Trophoblast cell (in vitro differentiated cells and primary cell): ENCODE measurements at regions not wholly inside any gene's neighbourhood (a gene's known extent, or its start where the extent isn't known, plus 50 kb on each side); places are given as distances from the start of the nearest gene placed in this dataset.
A peak's percentile ranks its signal among the peaks of the same experiment; 100 is the strongest.

Source experiments
- DNase-seq, 2 donors: peaks; one replicate each; pipeline ENCODE4 v3.0.0-alpha.2; 2016
- H2AFZ ChIP-seq: 2 replicates; pipeline ENCODE4 v1.6.1; 2013; ENCODE audit warnings: low read length, moderate library complexity, mild to moderate bottlenecking; ENCODE audit not compliant: insufficient read depth, poor library complexity
- H2AK5ac ChIP-seq: 2 replicates; pipeline ENCODE4 v1.6.1; 2013; ENCODE audit warnings: mild to moderate bottlenecking, low read length
- H2BK120ac ChIP-seq: 2 replicates; pipeline ENCODE4 v1.6.1; 2013; ENCODE audit warnings: low read length, mild to moderate bottlenecking, moderate library complexity; ENCODE audit not compliant: insufficient read depth, poor library complexity
- H2BK12ac ChIP-seq: 2 replicates; pipeline ENCODE4 v1.6.1; 2013; ENCODE audit warnings: mild to moderate bottlenecking, low read length, moderate library complexity
- H2BK5ac ChIP-seq: 2 replicates; pipeline ENCODE4 v1.6.1; 2013; ENCODE audit warnings: low read length, low read depth, moderate library complexity, mild to moderate bottlenecking; ENCODE audit not compliant: poor library complexity
- H3K14ac ChIP-seq: 2 replicates; pipeline ENCODE4 v1.6.1; 2013; ENCODE audit warnings: mild to moderate bottlenecking, low read length
- H3K18ac ChIP-seq: 2 replicates; pipeline ENCODE4 v1.6.1; 2013; ENCODE audit warnings: mild to moderate bottlenecking, low read length
- H3K23ac ChIP-seq: 2 replicates; pipeline ENCODE4 v1.6.1; 2013; ENCODE audit warnings: low read length
- H3K27ac ChIP-seq: 2 replicates; pipeline ENCODE4 v1.5.1; 2013; ENCODE audit warnings: low read depth, mild to moderate bottlenecking, inconsistent platforms, low read length, moderate library complexity
- H3K27me3 ChIP-seq: 2 replicates; pipeline ENCODE4 v1.6.1; 2013; ENCODE audit warnings: inconsistent platforms, mild to moderate bottlenecking, low read length, moderate library complexity; ENCODE audit not compliant: insufficient read depth
- H3K36me3 ChIP-seq, 2 experiments: 1 replicate in 1 of 2; 2 replicates in 1 of 2; pipeline ENCODE4 v1.6.1; 2013; ENCODE audit warnings: low read length in 2 of 2, mild to moderate bottlenecking in 2 of 2, moderate library complexity in 1 of 2; ENCODE audit not compliant: insufficient read depth in 2 of 2, control insufficient read depth in 1 of 2
- H3K4ac ChIP-seq: 2 replicates; pipeline ENCODE4 v1.6.1; 2013; ENCODE audit warnings: low read depth, mild to moderate bottlenecking, low read length, moderate library complexity
- H3K4me1 ChIP-seq, 2 experiments: 1 replicate in 1 of 2; 2 replicates in 1 of 2; pipeline ENCODE4 v1.6.1; 2013; ENCODE audit warnings: low read length in 2 of 2, mild to moderate bottlenecking in 2 of 2, moderate library complexity in 1 of 2; ENCODE audit not compliant: insufficient read depth in 2 of 2, control insufficient read depth in 1 of 2
- H3K4me2 ChIP-seq: 2 replicates; pipeline ENCODE4 v1.6.1; 2013; ENCODE audit warnings: inconsistent platforms, mild to moderate bottlenecking, low read length, moderate library complexity
- H3K4me3 ChIP-seq: 2 replicates; pipeline ENCODE4 v1.5.1; 2013; ENCODE audit warnings: mild to moderate bottlenecking, low read depth, low read length, inconsistent platforms
- H3K79me1 ChIP-seq: one replicate; pipeline ENCODE4 v1.6.1; 2013; ENCODE audit warnings: low read length
- H3K79me2 ChIP-seq: 2 replicates; pipeline ENCODE4 v1.6.1; 2013; ENCODE audit warnings: low read length, mild to moderate bottlenecking; ENCODE audit not compliant: control insufficient read depth, insufficient read depth, poor library complexity
- H3K9ac ChIP-seq: 2 replicates; pipeline ENCODE4 v1.6.1; 2013; ENCODE audit warnings: mild to moderate bottlenecking, low read length
- H3K9me3 ChIP-seq: 2 replicates; pipeline ENCODE4 v1.6.1; 2013; ENCODE audit warnings: low read depth, mild to moderate bottlenecking, control low read depth, inconsistent platforms, low read length; ENCODE audit not compliant: insufficient read depth
- H4K12ac ChIP-seq: 2 replicates; pipeline ENCODE4 v1.6.1; 2013; ENCODE audit warnings: low read depth, mild to moderate bottlenecking, low read length, moderate library complexity
- H4K8ac ChIP-seq: 2 replicates; pipeline ENCODE4 v1.6.1; 2013; ENCODE audit warnings: low read depth, mild to moderate bottlenecking, low read length, moderate library complexity
- H4K91ac ChIP-seq: one replicate; pipeline ENCODE4 v1.6.1; 2013; ENCODE audit warnings: low read depth, mild to moderate bottlenecking, low read length, moderate library complexity
- WGBS: extraction: QIAGEN DNeasy Blood & Tissue Kit; methylation state at CpG from one replicate; pipeline ENCODE4 v1.1.7; 2013; ENCODE audit warnings: missing lambda C conversion rate; ENCODE audit not compliant: insufficient read length, insufficient coverage; ENCODE audit errors: extremely low coverage; 5-methylcytosine and 5-hydroxymethylcytosine counted together

- no peaks in the 10 kb centered on the region for H3K79me2 ChIP-seq
- no peak overlapping the region for H2AFZ ChIP-seq
- no peak overlapping the region for H4K8ac ChIP-seq
- H2BK5ac ChIP-seq = no peak overlapping the region
- H3K79me1 ChIP-seq = no peaks in the 10 kb centered on the region
- no peak overlapping the region for H3K9ac ChIP-seq
- H3K27me3 ChIP-seq = no peaks in the 10 kb centered on the region
- no peak overlapping the region for H3K4ac ChIP-seq
- no peak overlapping the region for H3K4me3 ChIP-seq
- no peak overlapping the region for H3K18ac ChIP-seq
- H4K91ac ChIP-seq = no peak overlapping the region
- no peak overlapping the region for H3K27ac ChIP-seq
- no peak overlapping the region for H3K23ac ChIP-seq
- H3K36me3 ChIP-seq = no peaks in the 10 kb centered on the region
- no CpG with 5 or more reads among the region's 2 CpGs for WGBS
- DNase-seq = no peak
- no peak overlapping the region for H2BK120ac ChIP-seq
- H3K14ac ChIP-seq = no peak overlapping the region
- H2BK12ac ChIP-seq = no peak overlapping the region
- H3K9me3 ChIP-seq = no peaks in the 10 kb centered on the region
- no peak overlapping the region for H3K4me2 ChIP-seq
- no peak overlapping the region for H4K12ac ChIP-seq
- H2AK5ac ChIP-seq = no peak overlapping the region
- H3K4me1 ChIP-seq = peaks cover 0 to 2% of the 10 kb centered on the region in 2 experiments
Observed at GRCh38 chrX:150007356-150007755, 69.1 kb upstream of the EOLA2 start.

GRCh38 chrX:150012647-150013381, 74.5 kb upstream of the EOLA2 start:
- Histone ChIP-seq H3K9ac (no peak overlapping the region), H3K27me3 (no peaks in the 10 kb centered on the region), H3K23ac (no peak overlapping the region), H4K91ac (no peak overlapping the region), H4K8ac (no peak overlapping the region), H3K36me3 (no peaks in the 10 kb centered on the region), H2AK5ac (no peak overlapping the region), H3K18ac (no peak overlapping the region), H2BK5ac (no peak overlapping the region), H3K79me2 (no peaks in the 10 kb centered on the region), H3K14ac (no peak overlapping the region), H2BK120ac (no peak overlapping the region), H3K4me2 (no peak overlapping the region), H3K4me1 (no peaks in the 10 kb centered on the region), H2BK12ac (no peak overlapping the region), H3K4ac (no peak overlapping the region), H3K4me3 (no peak overlapping the region), H2AFZ (no peak overlapping the region), H3K79me1 (no peaks in the 10 kb centered on the region), H3K9me3 (no peaks in the 10 kb centered on the region), H3K27ac (no peak overlapping the region), H4K12ac (no peak overlapping the region)
- DNase-seq = peak in 1 of 2 donors; percentile 15
- WGBS = no CpG with 5 or more reads among the region's 3 CpGs

- Histone ChIP-seq H3K4me2 (no peak overlapping the region), H2AFZ (no peak overlapping the region), H2BK5ac (no peak overlapping the region), H4K8ac (no peak overlapping the region), H3K18ac (no peak overlapping the region), H3K9me3 (no peaks in the 10 kb centered on the region), H4K12ac (no peak overlapping the region), H3K4me3 (no peak overlapping the region), H3K14ac (no peak overlapping the region), H3K4me1 (no peaks in the 10 kb centered on the region), H3K36me3 (no peaks in the 10 kb centered on the region), H3K4ac (no peak overlapping the region), H2BK120ac (no peak overlapping the region), H3K27me3 (no peaks in the 10 kb centered on the region), H3K79me2 (no peaks in the 10 kb centered on the region), H2AK5ac (no peak overlapping the region), H3K27ac (no peak overlapping the region), H3K9ac (no peak overlapping the region), H2BK12ac (no peak overlapping the region), H3K23ac (no peak overlapping the region), H3K79me1 (no peaks in the 10 kb centered on the region), H4K91ac (no peak overlapping the region)
- DNase-seq = no peak
- no CpG with 5 or more reads among the region's 1 CpG for WGBS
Observed at GRCh38 chrX:150014525-150014924, 76.2 kb upstream of the EOLA2 start.

GRCh38 chrX:150017868-150018267, 79.6 kb upstream of the EOLA2 start:
- WGBS = no CpG with 5 or more reads among the region's 1 CpG
- H3K79me2 ChIP-seq = no peaks in the 10 kb centered on the region
- no peaks in the 10 kb centered on the region for H3K79me1 ChIP-seq
- DNase-seq = no peak
- H2AK5ac ChIP-seq = no peak overlapping the region
- no peak overlapping the region for H2BK12ac ChIP-seq
- no peak overlapping the region for H3K18ac ChIP-seq
- H3K23ac ChIP-seq = no peak overlapping the region
- H2BK5ac ChIP-seq = no peak overlapping the region
- H4K8ac ChIP-seq = no peak overlapping the region
- H3K36me3 ChIP-seq = no peaks in the 10 kb centered on the region
- H3K4ac ChIP-seq = no peak overlapping the region
- no peak overlapping the region for H3K4me3 ChIP-seq
- no peak overlapping the region for H3K14ac ChIP-seq
- no peak overlapping the region for H2BK120ac ChIP-seq
- no peak overlapping the region for H4K91ac ChIP-seq
- H3K9ac ChIP-seq = no peak overlapping the region
- no peaks in the 10 kb centered on the region for H3K9me3 ChIP-seq
- no peaks in the 10 kb centered on the region for H3K4me1 ChIP-seq
- H3K27ac ChIP-seq = no peak overlapping the region
- H2AFZ ChIP-seq = no peak overlapping the region
- H3K4me2 ChIP-seq = no peak overlapping the region
- H4K12ac ChIP-seq = no peak overlapping the region
- no peaks in the 10 kb centered on the region for H3K27me3 ChIP-seq
